ENCODE measurements at regions not wholly inside any gene's neighbourhood (a gene's known extent, or its start where the extent isn't known, plus 50 kb on each side); places are given as distances from the start of the nearest gene placed in this dataset.

- no peak for DNase-seq (ENCODE audit: low read depth in 2 of 2)
Measured at GRCh38 chr6:156160007-156160794, 617.0 kb upstream of the ARID1B start.

- DNase-seq (ENCODE audit: low read depth in 2 of 2), result no peak
Measured at GRCh38 chr6:156154896-156155295, 622.3 kb upstream of the ARID1B start.

GRCh38 chr6:156150391-156150790 is 626.8 kb upstream of the ARID1B start:
- no peak for DNase-seq (ENCODE audit: low read depth in 2 of 2)

- no peak for DNase-seq (ENCODE audit: low read depth in 2 of 2)
Measured at GRCh38 chr6:156146891-156147290, 630.3 kb upstream of the ARID1B start.

- no peak for DNase-seq (ENCODE audit: low read depth in 2 of 2)
Measured at GRCh38 chr6:156131221-156131903, 645.8 kb upstream of the ARID1B start.

GRCh38 chr6:156126535-156126934 is 650.6 kb upstream of the ARID1B start:
- DNase-seq (ENCODE audit: low read depth in 2 of 2), result no peak

- DNase-seq (ENCODE audit: low read depth in 2 of 2), result no peak
Measured at GRCh38 chr6:156125844-156126243, 651.3 kb upstream of the ARID1B start.

- DNase-seq (ENCODE audit: low read depth in 2 of 2), result no peak
Measured at GRCh38 chr6:156123731-156124130, 653.4 kb upstream of the ARID1B start.

- no peak for DNase-seq (ENCODE audit: low read depth in 2 of 2)
Measured at GRCh38 chr6:156121973-156122372, 655.2 kb upstream of the ARID1B start.

GRCh38 chr6:156114541-156114940 is 658.9 kb upstream of the NOX3 start:
- DNase-seq (ENCODE audit: low read depth in 2 of 2), result no peak

- DNase-seq (ENCODE audit: low read depth in 2 of 2), result no peak
Measured at GRCh38 chr6:156113631-156114030, 658.0 kb upstream of the NOX3 start.

- DNase-seq (ENCODE audit: low read depth in 2 of 2), result no peak
Measured at GRCh38 chr6:156111913-156112312, 656.3 kb upstream of the NOX3 start.

GRCh38 chr6:156110249-156110648 is 654.6 kb upstream of the NOX3 start:
- no peak for DNase-seq (ENCODE audit: low read depth in 2 of 2)

GRCh38 chr6:156109713-156110112 is 654.1 kb upstream of the NOX3 start:
- no peak for DNase-seq (ENCODE audit: low read depth in 2 of 2)

GRCh38 chr6:156107624-156108101 is 652.0 kb upstream of the NOX3 start:
- no peak for DNase-seq (ENCODE audit: low read depth in 2 of 2)

GRCh38 chr6:156102129-156102528 is 646.5 kb upstream of the NOX3 start:
- no peak for DNase-seq (ENCODE audit: low read depth in 2 of 2)

- no peak for DNase-seq (ENCODE audit: low read depth in 2 of 2)
Measured at GRCh38 chr6:156098839-156099238, 643.2 kb upstream of the NOX3 start.

GRCh38 chr6:156087487-156087886 is 631.8 kb upstream of the NOX3 start:
- DNase-seq (ENCODE audit: low read depth in 2 of 2), result no peak

- DNase-seq (ENCODE audit: low read depth in 2 of 2), result no peak
Measured at GRCh38 chr6:156082012-156082411, 626.4 kb upstream of the NOX3 start.

- DNase-seq (ENCODE audit: low read depth in 2 of 2), result no peak
Measured at GRCh38 chr6:156080371-156080770, 624.7 kb upstream of the NOX3 start.

GRCh38 chr6:156068881-156069280 is 613.2 kb upstream of the NOX3 start:
- DNase-seq (ENCODE audit: low read depth in 2 of 2), result no peak

- no peak for DNase-seq (ENCODE audit: low read depth in 2 of 2)
Measured at GRCh38 chr6:156065849-156066248, 610.2 kb upstream of the NOX3 start.

- no peak for DNase-seq (ENCODE audit: low read depth in 2 of 2)
Measured at GRCh38 chr6:156062091-156062563, 606.5 kb upstream of the NOX3 start.
